B cell (primary cell): ENCODE measurements at regions not wholly inside any gene's neighbourhood (a gene's known extent, or its start where the extent isn't known, plus 50 kb on each side); places are given as distances from the start of the nearest gene placed in this dataset.

ENCODE experiments used
- ATAC-seq: fragments of 200-7000 bp; cut with Tn5 transposase; one replicate; pipeline ENCODE4 v1.10.0; 2021; ENCODE audit warnings: low read depth, mild to moderate bottlenecking, moderate number of reproducible peaks, moderate library complexity
- CTCF ChIA-PET: fragments of 350-600 bp; sonication (Branson Sonifier 250); formaldehyde crosslinking; loops from one replicate; lab custom pipeline; 2021; ENCODE audit warnings: antibody characterized with exemption, inconsistent platforms; lab: Charles Lee
- POLR2A ChIA-PET: fragments of 350-600 bp; sonication (Branson Sonifier 250); formaldehyde crosslinking; loops from one replicate; lab custom pipeline; 2021; ENCODE audit warnings: antibody characterized with exemption; lab: Charles Lee
- DNase-seq: peaks from one replicate; pipeline ENCODE4 v3.0.0; 2013
- H2AFZ ChIP-seq: 2 replicates; pipeline ENCODE4 v1.6.1; 2012; ENCODE audit warnings: mild to moderate bottlenecking, low read depth, low read length; ENCODE audit not compliant: insufficient read depth, poor library complexity, severe bottlenecking
- H3K27ac ChIP-seq, 2 donors: 1 replicate in 1 of 2; 2 replicates in 1 of 2; pipeline ENCODE4 v1.5.1; 2012 to 2013; ENCODE audit warnings: low read length in 2 of 2, mild to moderate bottlenecking in 2 of 2, moderate library complexity in 1 of 2
- H3K27me3 ChIP-seq, 4 experiments: fragments of 200-600 bp in 1 of 4; sonication (generic) in 1 of 4; replicated peaks in 1 of 4; 1 replicate in 2 of 4; 2 replicates in 2 of 4; pipeline versions ENCODE4 v1.6.1 to v1.7.0; 2013 to 2016; ENCODE audit warnings: low read length in 3 of 4, mild to moderate bottlenecking in 2 of 4, mixed read lengths in 1 of 4, moderate library complexity in 1 of 4; ENCODE audit not compliant: insufficient read depth in 4 of 4, control insufficient read depth in 3 of 4; ENCODE audit errors: control extremely low read depth in 1 of 4
- H3K36me3 ChIP-seq, 2 experiments: replicated peaks in 1 of 2; 1 replicate in 1 of 2; 2 replicates in 1 of 2; pipeline versions ENCODE4 v1.6.1 to v1.7.1; 2013; ENCODE audit warnings: low read length in 1 of 2; ENCODE audit not compliant: insufficient read depth in 2 of 2, control insufficient read depth in 1 of 2; ENCODE audit errors: control extremely low read depth in 1 of 2, extremely low read depth in 1 of 2
- H3K4me1 ChIP-seq, 2 donors: fragments of 200-600 bp in 1 of 2; sonication (generic) in 1 of 2; 1 replicate in 1 of 2; 2 replicates in 1 of 2; pipeline versions ENCODE4 v1.5.1 to v1.6.1; 2013 to 2017; ENCODE audit warnings: low read length in 2 of 2; ENCODE audit not compliant: control insufficient read depth in 2 of 2, insufficient read depth in 2 of 2
- H3K4me2 ChIP-seq: replicated peaks from 2 replicates; pipeline ENCODE3; 2012; ENCODE audit warnings: mild to moderate bottlenecking, low read depth, low read length; ENCODE audit not compliant: poor library complexity, severe bottlenecking
- H3K4me3 ChIP-seq, 5 experiments: fragments of 200-600 bp in 1 of 5; sonication (generic) in 1 of 5; 1 replicate in 3 of 5; 2 replicates in 2 of 5; pipeline versions ENCODE4 v1.5.1 to v1.7.0; 2011 to 2016; ENCODE audit warnings: low read length in 4 of 5, mild to moderate bottlenecking in 4 of 5, low read depth in 2 of 5, control low read depth in 1 of 5, moderate library complexity in 1 of 5; ENCODE audit not compliant: insufficient read depth in 1 of 5; ENCODE audit errors: control extremely low read depth in 1 of 5, extremely low read depth in 1 of 5
- H3K79me2 ChIP-seq: fragments of 200-600 bp; sonication (generic); one replicate; pipeline ENCODE4 v1.6.0; 2016; ENCODE audit warnings: low read length; ENCODE audit not compliant: control insufficient read depth, insufficient read depth
- H3K9ac ChIP-seq: fragments of 200-600 bp; sonication (generic); 2 replicates; pipeline ENCODE4 v1.6.1; 2017; ENCODE audit warnings: mild to moderate bottlenecking, low read length, moderate library complexity
- H3K9me3 ChIP-seq, 3 donors: one replicate each; pipeline versions ENCODE4 v1.6.1 to v1.7.1; 2013; ENCODE audit warnings: low read length in 2 of 3; ENCODE audit not compliant: control insufficient read depth in 2 of 3, insufficient read depth in 1 of 3; ENCODE audit errors: control extremely low read depth in 1 of 3
- H4K20me1 ChIP-seq: 2 replicates; pipeline ENCODE4 v1.6.0; 2012; ENCODE audit warnings: mild to moderate bottlenecking, low read length; ENCODE audit not compliant: insufficient read depth, control insufficient read depth, poor library complexity, severe bottlenecking
- H3K27ac Mint-ChIP-seq: one replicate; pipeline ENCODE4 v1.8.0; 2021; ENCODE audit warnings: mixed read lengths
- H3K27me3 Mint-ChIP-seq: one replicate; pipeline ENCODE4 v1.8.0; 2021; ENCODE audit warnings: mixed read lengths
- H3K4me1 Mint-ChIP-seq: one replicate; pipeline ENCODE4 v1.8.0; 2021; ENCODE audit warnings: mixed read lengths
- H3K4me3 Mint-ChIP-seq: one replicate; pipeline ENCODE4 v1.8.0; 2021; ENCODE audit warnings: mixed read lengths
- H3K9me3 Mint-ChIP-seq: one replicate; pipeline ENCODE4 v1.8.0; 2022; ENCODE audit warnings: mixed read lengths; ENCODE audit not compliant: insufficient read depth
- CTCF ChIP-seq: fragments of 200-600 bp; IDR thresholded peaks from one replicate; pipeline ENCODE4 v1.8.0; 2022; ENCODE audit warnings: antibody characterized with exemption, mild to moderate bottlenecking
- EZH2 ChIP-seq: IDR thresholded peaks from 2 replicates; pipeline ENCODE4 v1.6.1; 2012; ENCODE audit warnings: borderline replicate concordance, low read depth, mild to moderate bottlenecking, moderate library complexity, low read length; ENCODE audit not compliant: insufficient read depth, poor library complexity, severe bottlenecking
- WGBS: methylation state at CpG from one replicate; pipeline ENCODE4 v1.1.5; 2013; ENCODE audit warnings: missing lambda C conversion rate; ENCODE audit not compliant: insufficient coverage; 5-methylcytosine and 5-hydroxymethylcytosine counted together
- intact Hi-C: fragments of 100-400 bp; cut with micrococcal nuclease; formaldehyde crosslinking; loops from one replicate; pipeline ENCODE4 v1.10.0; 2022

- no peak overlapping the region for H3K4me2 ChIP-seq
- TF ChIP-seq EZH2 (no peak), CTCF (no peak)
- H3K27ac ChIP-seq, result no peak overlapping the region
- ATAC-seq, result no peak
- no peaks in the 10 kb centered on the region for H3K79me2 ChIP-seq
- peaks cover 11% of the 10 kb centered on the region for H3K9me3 Mint-ChIP-seq
- H4K20me1 ChIP-seq, result no peaks in the 10 kb centered on the region
- H3K4me3 ChIP-seq, result no peak overlapping the region
- intact Hi-C loops, result no loop called here
- H3K9me3 ChIP-seq, result no peaks in the 10 kb centered on the region
- H3K4me1 Mint-ChIP-seq, result no peaks in the 10 kb centered on the region
- H2AFZ ChIP-seq, result no peak overlapping the region
- H3K4me3 Mint-ChIP-seq, result no peak overlapping the region
- H3K36me3 ChIP-seq, result no peaks in the 10 kb centered on the region
- H3K27me3 ChIP-seq, result no peaks in the 10 kb centered on the region
- ChIA-PET POLR2A (no interaction called here), CTCF (no interaction called here)
- no peak for DNase-seq
- H3K9ac ChIP-seq, result no peak overlapping the region
- no peaks in the 10 kb centered on the region for H3K4me1 ChIP-seq
- H3K27me3 Mint-ChIP-seq, result no peaks in the 10 kb centered on the region
- no peak overlapping the region for H3K27ac Mint-ChIP-seq
These were observed 282.2 kb downstream of the RPL10L start for GRCh38 chr14:46369391-46369790.

GRCh38 chr14:46368275-46368674 is 283.3 kb downstream of the RPL10L start:
- WGBS, result 62% methylated on average over 3 of the region's 3 CpGs
- no peak overlapping the region for H3K27ac ChIP-seq
- no peaks in the 10 kb centered on the region for H3K27me3 Mint-ChIP-seq

More at GRCh38 chr14:46368275-46368674, 283.3 kb downstream of the RPL10L start:
- Histone ChIP-seq H3K4me2 (no peak overlapping the region), H3K9ac (no peak overlapping the region), H3K27me3 (no peaks in the 10 kb centered on the region), H3K9me3 (no peaks in the 10 kb centered on the region), H3K4me1 (no peaks in the 10 kb centered on the region), H2AFZ (no peak overlapping the region), H3K36me3 (no peaks in the 10 kb centered on the region), H3K79me2 (no peaks in the 10 kb centered on the region), H4K20me1 (no peaks in the 10 kb centered on the region), H3K4me3 (no peak overlapping the region)
- TF ChIP-seq EZH2 (no peak), CTCF (no peak)
- no peak for ATAC-seq
- Mint-ChIP-seq H3K4me3 (no peak overlapping the region), H3K4me1 (no peaks in the 10 kb centered on the region), H3K27ac (no peak overlapping the region), H3K9me3 (peaks cover 2% of the 10 kb centered on the region)
- POLR2A ChIA-PET, result no interaction called here
- CTCF ChIA-PET, result no interaction called here
- DNase-seq, result no peak
- intact Hi-C loops, result no loop called here
